Gastrocnemius medialis (tissue), 4 donors: ENCODE measurements at regions not wholly inside any gene's neighbourhood (a gene's known extent, or its start where the extent isn't known, plus 50 kb on each side); places are given as distances from the start of the nearest gene placed in this dataset.

Experiments used
- CTCF ChIP-seq, 5 experiments: fragments of 450-650 bp in 3 of 5; fragments of 200-600 bp in 2 of 5; sonication (generic) in 2 of 5; IDR thresholded peaks in 4 of 5; conservative IDR thresholded peaks in 1 of 5; 1 replicate in 4 of 5; 2 replicates in 1 of 5; pipeline ENCODE4 v1.5.1; 2016 to 2019; ENCODE audit warnings: antibody characterized with exemption in 5 of 5, mild to moderate bottlenecking in 3 of 5, moderate library complexity in 3 of 5
- POLR2A ChIP-seq, 2 donors: fragments of 450-650 bp; IDR thresholded peaks; one replicate each; pipeline ENCODE4 v1.6.1; 2017; ENCODE audit warnings: antibody characterized with exemption in 2 of 2, mild to moderate bottlenecking in 2 of 2, moderate library complexity in 2 of 2

- TF ChIP-seq CTCF (IDR thresholded peaks at IDR 0.05 in 4 of 5, conservative IDR thresholded peaks at IDR 0.05 in 1 of 5) (no peak), POLR2A (IDR thresholded peaks at IDR 0.05) (no peak)
Observed at GRCh38 chr14:66306101-66306500, 180.1 kb upstream of the CCDC196 start.
